ENCODE measurements at regions not wholly inside any gene's neighbourhood (a gene's known extent, or its start where the extent isn't known, plus 50 kb on each side); places are given as distances from the start of the nearest gene placed in this dataset.

DNA sequence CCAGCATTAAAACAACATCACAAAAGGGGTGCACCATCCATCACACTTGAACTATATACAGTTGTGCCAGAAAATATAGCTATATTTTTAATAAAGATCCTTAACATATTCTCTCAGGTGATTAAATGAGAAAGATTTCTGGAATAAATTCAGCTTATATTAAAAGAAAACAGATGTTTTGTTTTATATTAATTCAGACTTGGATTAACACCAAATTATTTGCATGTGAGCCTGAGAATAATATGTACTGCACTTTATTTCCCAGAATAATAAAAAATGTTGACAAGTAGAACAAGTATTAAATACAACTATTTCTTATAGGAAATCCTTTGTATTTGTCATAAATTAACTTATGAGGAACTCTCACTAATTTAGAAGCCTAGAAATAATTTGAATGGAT, 1467.4 kb downstream of the RAPGEF2 start:
- TF ChIP-seq CTCF (IDR thresholded peaks at IDR 0.05) (no peak), POLR2AphosphoS5 (IDR thresholded peaks at IDR 0.05; ENCODE audit: low read depth, low read length) (no peak), REST (IDR thresholded peaks at IDR 0.05; ENCODE audit: insufficient read depth in 1 of 2, low read depth in 2 of 2, low read length in 1 of 2) (no peak), SIN3A (IDR thresholded peaks at IDR 0.05; ENCODE audit: borderline replicate concordance, insufficient read depth, low read depth, low read length) (no peak), TCF7L2 (IDR thresholded peaks at IDR 0.05; ENCODE audit: low read depth, low read length) (no peak)

Data from Panc1 (cell line).